Stimulated activated effector memory CD8-positive, alpha-beta T cell treated with anti-CD3 and anti-CD28 coated beads, Interleukin-12 subunit alpha, Interleukin-12 subunit beta, amount 100 ng/mL, for 72 hours (primary cell): ENCODE measurements at regions not wholly inside any gene's neighbourhood (a gene's known extent, or its start where the extent isn't known, plus 50 kb on each side); places are given as distances from the start of the nearest gene placed in this dataset.
A peak's percentile ranks its signal among the peaks of the same experiment; 100 is the strongest.

ENCODE experiments used
- ATAC-seq: fragments of 150-1000 bp; cut with Tn5 transposase; 2 replicates; pipeline ENCODE4 v1.10.0; 2021
- DNase-seq, 2 donors: peaks; one replicate each; pipeline ENCODE4 v3.0.0; 2021 to 2022; ENCODE audit warnings: low spot score in 2 of 2
- H3K27ac Mint-ChIP-seq: one replicate; pipeline ENCODE4 v1.8.0; 2022; ENCODE audit warnings: mild to moderate bottlenecking, mixed read lengths
- H3K36me3 Mint-ChIP-seq: one replicate; pipeline ENCODE4 v1.8.0; 2022; ENCODE audit warnings: mild to moderate bottlenecking, mixed read lengths
- H3K4me1 Mint-ChIP-seq: one replicate; pipeline ENCODE4 v1.8.0; 2022; ENCODE audit warnings: mixed read lengths
- H3K4me3 Mint-ChIP-seq: one replicate; pipeline ENCODE4 v1.8.0; 2022; ENCODE audit warnings: mild to moderate bottlenecking, mixed read lengths
- H3K9me3 Mint-ChIP-seq: one replicate; pipeline ENCODE4 v1.8.0; 2022; ENCODE audit warnings: mixed read lengths

GRCh38 chr7:9781710-9782109, 1192.0 kb upstream of the PHF14 start:
- no peak for ATAC-seq
- Mint-ChIP-seq H3K4me3 (no peak overlapping the region), H3K27ac (no peak overlapping the region), H3K4me1 (no peaks in the 10 kb centered on the region), H3K9me3 (peaks cover 11% of the 10 kb centered on the region), H3K36me3 (no peaks in the 10 kb centered on the region)
- no peak for DNase-seq

- Mint-ChIP-seq H3K9me3 (peaks cover 9% of the 10 kb centered on the region), H3K4me3 (no peak overlapping the region), H3K27ac (no peak overlapping the region), H3K4me1 (no peaks in the 10 kb centered on the region), H3K36me3 (no peaks in the 10 kb centered on the region)
- ATAC-seq (no peak), DNase-seq (no peak)
These were observed 1191.4 kb upstream of the PHF14 start for GRCh38 chr7:9782275-9782674.

GRCh38 chr7:9785211-9785610, 1188.5 kb upstream of the PHF14 start:
- Mint-ChIP-seq H3K27ac (no peak overlapping the region), H3K4me3 (no peak overlapping the region), H3K9me3 (peaks cover 10% of the 10 kb centered on the region), H3K4me1 (no peaks in the 10 kb centered on the region), H3K36me3 (no peaks in the 10 kb centered on the region)
- no peak for DNase-seq
- no peak for ATAC-seq

GRCh38 chr7:9796241-9796640, 1177.4 kb upstream of the PHF14 start:
- Mint-ChIP-seq H3K4me1 (no peaks in the 10 kb centered on the region), H3K9me3 (peaks cover 13% of the 10 kb centered on the region), H3K4me3 (no peak overlapping the region), H3K36me3 (no peaks in the 10 kb centered on the region), H3K27ac (no peak overlapping the region)
- ATAC-seq (no peak), DNase-seq (no peak)

GRCh38 chr7:9822458-9823290, 1151.0 kb upstream of the PHF14 start:
- Mint-ChIP-seq H3K4me3 (no peak overlapping the region), H3K36me3 (no peaks in the 10 kb centered on the region), H3K27ac (no peak overlapping the region), H3K4me1 (no peaks in the 10 kb centered on the region), H3K9me3 (peaks cover 12% of the 10 kb centered on the region)
- peak; percentile 44 for ATAC-seq
- DNase-seq = no peak

GRCh38 chr7:9835199-9835598, 1138.5 kb upstream of the PHF14 start:
- Mint-ChIP-seq H3K4me1 (no peaks in the 10 kb centered on the region), H3K27ac (no peak overlapping the region), H3K9me3 (peaks cover 14% of the 10 kb centered on the region), H3K36me3 (no peaks in the 10 kb centered on the region), H3K4me3 (no peak overlapping the region)
- DNase-seq (no peak), ATAC-seq (no peak)

- Mint-ChIP-seq H3K4me3 (no peak overlapping the region), H3K36me3 (no peaks in the 10 kb centered on the region), H3K4me1 (no peaks in the 10 kb centered on the region), H3K9me3 (peaks cover 14% of the 10 kb centered on the region), H3K27ac (no peak overlapping the region)
- ATAC-seq = no peak
- no peak for DNase-seq
These were observed 1137.0 kb upstream of the PHF14 start for GRCh38 chr7:9836671-9837070.

- Mint-ChIP-seq H3K4me3 (no peak overlapping the region), H3K9me3 (peaks cover 2% of the 10 kb centered on the region), H3K27ac (no peak overlapping the region), H3K4me1 (no peaks in the 10 kb centered on the region), H3K36me3 (no peaks in the 10 kb centered on the region)
- ATAC-seq (no peak), DNase-seq (no peak)
These were observed 1131.4 kb upstream of the PHF14 start for GRCh38 chr7:9842301-9842700.

- peaks cover 3% of the 10 kb centered on the region for H3K9me3 Mint-ChIP-seq
- no peak for DNase-seq
- H3K27ac Mint-ChIP-seq = no peak overlapping the region
- no peak for ATAC-seq
- no peak overlapping the region for H3K4me3 Mint-ChIP-seq
- H3K36me3 Mint-ChIP-seq = no peaks in the 10 kb centered on the region
- H3K4me1 Mint-ChIP-seq = no peaks in the 10 kb centered on the region
These were observed 1126.8 kb upstream of the PHF14 start for GRCh38 chr7:9846902-9847301.

- no peak for ATAC-seq
- no peak for DNase-seq
- H3K36me3 Mint-ChIP-seq = no peaks in the 10 kb centered on the region
- H3K27ac Mint-ChIP-seq = no peak overlapping the region
- H3K4me1 Mint-ChIP-seq = no peaks in the 10 kb centered on the region
- H3K4me3 Mint-ChIP-seq = no peak overlapping the region
- peaks cover 14% of the 10 kb centered on the region for H3K9me3 Mint-ChIP-seq
These were observed 1119.1 kb upstream of the PHF14 start for GRCh38 chr7:9854605-9855004.

- no peak for DNase-seq
- no peaks in the 10 kb centered on the region for H3K36me3 Mint-ChIP-seq
- no peaks in the 10 kb centered on the region for H3K4me1 Mint-ChIP-seq
- peaks cover 24% of the 10 kb centered on the region for H3K9me3 Mint-ChIP-seq
- no peak overlapping the region for H3K4me3 Mint-ChIP-seq
- H3K27ac Mint-ChIP-seq = no peak overlapping the region
- no peak for ATAC-seq
These were observed 1117.0 kb upstream of the PHF14 start for GRCh38 chr7:9856668-9857067.

- Mint-ChIP-seq H3K9me3 (peaks cover 18% of the 10 kb centered on the region), H3K27ac (no peak overlapping the region), H3K4me1 (no peaks in the 10 kb centered on the region), H3K4me3 (no peak overlapping the region), H3K36me3 (no peaks in the 10 kb centered on the region)
- no peak for ATAC-seq
- no peak for DNase-seq
These were observed 1110.1 kb upstream of the PHF14 start for GRCh38 chr7:9863545-9863944.

- Mint-ChIP-seq H3K4me1 (no peaks in the 10 kb centered on the region), H3K27ac (no peak overlapping the region), H3K4me3 (no peak overlapping the region), H3K36me3 (no peaks in the 10 kb centered on the region), H3K9me3 (peaks cover 7% of the 10 kb centered on the region)
- no peak for DNase-seq
- no peak for ATAC-seq
These were observed 1104.5 kb upstream of the PHF14 start for GRCh38 chr7:9869151-9869550.

GRCh38 chr7:9869566-9869965, 1104.1 kb upstream of the PHF14 start:
- H3K4me3 Mint-ChIP-seq = no peak overlapping the region
- DNase-seq (no peak), ATAC-seq (no peak)
- no peaks in the 10 kb centered on the region for H3K4me1 Mint-ChIP-seq
- no peak overlapping the region for H3K27ac Mint-ChIP-seq
- no peaks in the 10 kb centered on the region for H3K36me3 Mint-ChIP-seq
- peaks cover 7% of the 10 kb centered on the region for H3K9me3 Mint-ChIP-seq

GRCh38 chr7:9870674-9871073, 1103.0 kb upstream of the PHF14 start:
- peaks cover 7% of the 10 kb centered on the region for H3K9me3 Mint-ChIP-seq
- no peak for ATAC-seq

GRCh38 chr7:9874182-9874581, 1099.5 kb upstream of the PHF14 start:
- no peak for DNase-seq
- no peak overlapping the region for H3K27ac Mint-ChIP-seq
- peaks cover 11% of the 10 kb centered on the region for H3K9me3 Mint-ChIP-seq
- H3K36me3 Mint-ChIP-seq = no peaks in the 10 kb centered on the region
- no peaks in the 10 kb centered on the region for H3K4me1 Mint-ChIP-seq
- no peak overlapping the region for H3K4me3 Mint-ChIP-seq
- ATAC-seq = no peak

More at GRCh38 chr7:9870674-9871073, 1103.0 kb upstream of the PHF14 start:
- no peak overlapping the region for H3K4me3 Mint-ChIP-seq
- no peaks in the 10 kb centered on the region for H3K36me3 Mint-ChIP-seq
- no peak overlapping the region for H3K27ac Mint-ChIP-seq
- no peak for DNase-seq
- no peaks in the 10 kb centered on the region for H3K4me1 Mint-ChIP-seq
